ENCODE measurements at regions not wholly inside any gene's neighbourhood (a gene's known extent, or its start where the extent isn't known, plus 50 kb on each side); places are given as distances from the start of the nearest gene placed in this dataset.
A peak's percentile ranks its signal among the peaks of the same experiment; 100 is the strongest.
"Not testable (repeated sequence)": the region's sequence is repeated elsewhere in the genome, so short reads cannot be mapped to it uniquely, and the experiment has no call there.

GRCh38 chr13:99074693-99075092, 96.8 kb upstream of the DOCK9 start:
- DNase-seq (ENCODE audit: low read depth in 2 of 2, low spot score in 1 of 2) = no peak

- no peak for DNase-seq (ENCODE audit: low read depth in 2 of 2, low spot score in 1 of 2)
Measured at GRCh38 chr13:99075268-99076191, 97.7 kb upstream of the DOCK9 start.

- DNase-seq (ENCODE audit: low read depth in 2 of 2, low spot score in 1 of 2) = no peak
Measured at GRCh38 chr13:99078017-99078771, 100.3 kb upstream of the DOCK9 start.

GRCh38 chr13:99080131-99080530, 102.3 kb upstream of the DOCK9 start:
- DNase-seq (ENCODE audit: low read depth in 2 of 2, low spot score in 1 of 2) = no peak

- DNase-seq (ENCODE audit: low read depth in 2 of 2, low spot score in 1 of 2) = no peak
Measured at GRCh38 chr13:99083981-99084380, 106.1 kb upstream of the DOCK9 start.

- no peak for DNase-seq (ENCODE audit: low read depth in 2 of 2, low spot score in 1 of 2)
Measured at GRCh38 chr13:99085139-99085807, 107.4 kb upstream of the DOCK9 start.

- peak in 1 of 2 donors; percentile 42 for DNase-seq (ENCODE audit: low read depth in 2 of 2, low spot score in 1 of 2)
Measured at GRCh38 chr13:99085808-99086266, 108.0 kb upstream of the DOCK9 start.

GRCh38 chr13:99086267-99087097, 108.6 kb upstream of the DOCK9 start:
- peak in 1 of 2 donors; percentile 66 for DNase-seq (ENCODE audit: low read depth in 2 of 2, low spot score in 1 of 2)

GRCh38 chr13:99087098-99087953, 109.5 kb upstream of the DOCK9 start:
- DNase-seq (ENCODE audit: low read depth in 2 of 2, low spot score in 1 of 2) = peak; percentile 74 to 87

- no peak for DNase-seq (ENCODE audit: low read depth in 2 of 2, low spot score in 1 of 2)
Measured at GRCh38 chr13:99087954-99088491, 110.2 kb upstream of the DOCK9 start.

- no peak for DNase-seq (ENCODE audit: low read depth in 2 of 2, low spot score in 1 of 2)
Measured at GRCh38 chr13:99093997-99094396, 106.7 kb upstream of the UBAC2 start.

- DNase-seq (ENCODE audit: low read depth in 2 of 2, low spot score in 1 of 2) = not testable (repeated sequence)
Measured at GRCh38 chr13:99101831-99102230, 98.8 kb upstream of the UBAC2 start.

GRCh38 chr13:99103536-99103935, 97.1 kb upstream of the UBAC2 start:
- DNase-seq (ENCODE audit: low read depth in 2 of 2, low spot score in 1 of 2) = no peak

GRCh38 chr13:99104396-99104795, 96.3 kb upstream of the UBAC2 start:
- no peak for DNase-seq (ENCODE audit: low read depth in 2 of 2, low spot score in 1 of 2)

GRCh38 chr13:99105160-99105559, 95.5 kb upstream of the UBAC2 start:
- DNase-seq (ENCODE audit: low read depth in 2 of 2, low spot score in 1 of 2) = no peak

- DNase-seq (ENCODE audit: low read depth in 2 of 2, low spot score in 1 of 2) = no peak
Measured at GRCh38 chr13:99113351-99113750, 87.3 kb upstream of the UBAC2 start.

GRCh38 chr13:99118179-99118578, 82.5 kb upstream of the UBAC2 start:
- DNase-seq (ENCODE audit: low read depth in 2 of 2, low spot score in 1 of 2) = no peak

GRCh38 chr13:99119656-99120055, 81.0 kb upstream of the UBAC2 start:
- DNase-seq (ENCODE audit: low read depth in 2 of 2, low spot score in 1 of 2) = no peak

GRCh38 chr13:99120751-99121150, 79.9 kb upstream of the UBAC2 start:
- no peak for DNase-seq (ENCODE audit: low read depth in 2 of 2, low spot score in 1 of 2)
